ENCODE measurements at regions not wholly inside any gene's neighbourhood (a gene's known extent, or its start where the extent isn't known, plus 50 kb on each side); places are given as distances from the start of the nearest gene placed in this dataset.

DNA sequence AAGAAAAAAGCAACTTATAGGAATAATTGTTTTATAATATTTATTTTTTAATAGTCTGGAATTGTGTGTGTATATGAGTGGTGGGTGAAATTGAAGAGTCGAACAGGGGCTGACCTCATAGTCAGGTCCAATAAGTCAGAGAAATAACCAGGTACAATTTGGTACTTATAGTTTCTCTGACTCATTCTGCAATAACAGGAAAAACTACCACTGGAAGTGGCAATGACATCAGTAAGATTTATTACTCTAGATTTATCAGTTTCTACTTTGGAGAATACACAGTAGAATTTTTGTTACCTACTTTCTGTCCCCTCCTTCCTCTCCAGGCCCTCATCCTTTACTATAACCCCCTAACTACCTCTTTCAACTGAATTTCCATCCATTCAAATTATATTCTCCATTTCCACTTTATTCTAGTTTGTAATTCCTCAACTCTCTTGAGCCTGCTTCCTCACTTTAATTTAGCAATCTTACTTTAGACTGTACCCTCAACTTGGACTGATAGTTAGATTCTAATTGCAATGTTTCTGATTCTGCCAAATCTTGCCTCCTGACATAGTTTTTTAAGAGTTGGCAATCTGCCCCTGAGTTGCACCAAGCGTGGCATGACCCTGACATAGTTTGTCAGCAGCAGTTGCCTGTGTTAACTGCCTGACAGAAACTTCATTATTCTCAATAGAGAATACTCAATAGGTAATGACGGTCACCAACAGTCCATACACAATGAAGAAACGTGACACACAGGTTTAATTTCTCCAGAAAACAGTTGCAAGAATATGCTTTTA, 475.3 kb upstream of the RIOK2 start:
- intact Hi-C loops (cut with DNase I): no loop called here
- WGBS: 74% methylated on average over 4 of the region's 4 CpGs
- H3K9me3 ChIP-seq: no peaks in the 10 kb centered on the region
- no peak overlapping the region for H3K27ac ChIP-seq (replicated peaks in 1 of 4)
- no peaks in the 10 kb centered on the region for H3K27me3 ChIP-seq
- no peak for DNase-seq (ENCODE audit: extremely low spot score)
- no peaks in the 10 kb centered on the region for H3K4me1 ChIP-seq
- no peaks in the 10 kb centered on the region for H3K36me3 ChIP-seq
- H3K4me3 ChIP-seq: no peak overlapping the region
- TF ChIP-seq CTCF (IDR thresholded peaks at IDR 0.05) (no peak), POLR2A (IDR thresholded peaks at IDR 0.05; ENCODE audit: low read depth) (no peak), EP300 (IDR thresholded peaks at IDR 0.05) (no peak), POLR2AphosphoS5 (IDR thresholded peaks at IDR 0.05) (no peak)

DNA sequence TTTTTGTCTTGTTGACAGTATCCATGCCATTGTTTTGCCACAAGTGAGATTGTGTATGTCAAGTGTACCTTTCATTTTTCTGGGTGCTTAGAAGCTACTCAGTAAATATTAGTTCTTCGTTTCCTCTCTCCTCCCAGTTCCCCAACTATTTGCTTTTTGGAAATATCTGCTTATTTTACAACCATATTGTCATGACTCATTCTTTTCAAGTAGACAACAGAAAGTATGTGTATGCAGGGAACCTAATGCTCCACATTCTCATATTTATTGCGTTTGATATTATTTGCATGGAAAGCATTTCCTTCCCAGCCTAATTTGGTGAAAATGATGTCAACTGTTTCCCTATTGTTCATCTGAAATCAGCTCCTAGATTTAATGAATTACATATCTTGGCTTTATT, 483.7 kb upstream of the RIOK2 start:
- 84% methylated on average over 2 of the region's 2 CpGs for WGBS
- H3K27me3 ChIP-seq: no peaks in the 10 kb centered on the region
- H3K4me3 ChIP-seq: no peak overlapping the region
- no peak for DNase-seq (ENCODE audit: extremely low spot score)
- no peaks in the 10 kb centered on the region for H3K36me3 ChIP-seq
- intact Hi-C loops (cut with DNase I): no loop called here
- no peak overlapping the region for H3K27ac ChIP-seq (replicated peaks in 1 of 4)
- no peaks in the 10 kb centered on the region for H3K9me3 ChIP-seq
- TF ChIP-seq POLR2A (IDR thresholded peaks at IDR 0.05; ENCODE audit: low read depth): no peak
- TF ChIP-seq POLR2AphosphoS5 (IDR thresholded peaks at IDR 0.05): no peak
- TF ChIP-seq CTCF (IDR thresholded peaks at IDR 0.05): no peak
- TF ChIP-seq EP300 (IDR thresholded peaks at IDR 0.05): no peak
- no peaks in the 10 kb centered on the region for H3K4me1 ChIP-seq

DNA sequence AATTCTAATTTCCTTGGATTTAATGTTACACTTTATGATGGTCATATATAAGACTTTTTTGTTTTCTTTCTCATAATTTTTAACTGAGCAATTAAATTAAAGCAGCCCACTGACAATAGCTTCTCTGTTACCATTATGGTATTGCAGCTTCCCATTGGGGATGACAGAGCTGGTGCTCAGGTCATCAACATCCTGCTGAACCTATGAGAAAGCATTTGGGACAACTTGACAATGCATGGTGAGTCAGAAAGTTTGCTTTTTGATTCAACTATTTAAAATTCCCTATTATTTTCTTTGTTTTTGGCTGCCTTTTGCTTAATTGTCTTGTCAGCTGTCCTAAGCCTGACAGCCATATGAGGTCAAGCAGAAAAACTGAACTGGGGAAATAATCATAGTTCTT, 487.4 kb upstream of the RIOK2 start:
- no peak for DNase-seq (ENCODE audit: extremely low spot score)
- Histone ChIP-seq H3K4me1 (no peaks in the 10 kb centered on the region), H3K9me3 (no peaks in the 10 kb centered on the region), H3K36me3 (no peaks in the 10 kb centered on the region), H3K27ac (replicated peaks in 1 of 4) (no peak overlapping the region), H3K27me3 (no peaks in the 10 kb centered on the region), H3K4me3 (no peak overlapping the region)
- intact Hi-C loops (cut with DNase I): no loop called here
- TF ChIP-seq CTCF (IDR thresholded peaks at IDR 0.05): no peak
- no peak for TF ChIP-seq EP300 (IDR thresholded peaks at IDR 0.05)
- no peak for TF ChIP-seq POLR2AphosphoS5 (IDR thresholded peaks at IDR 0.05)
- TF ChIP-seq POLR2A (IDR thresholded peaks at IDR 0.05; ENCODE audit: low read depth): no peak

DNA sequence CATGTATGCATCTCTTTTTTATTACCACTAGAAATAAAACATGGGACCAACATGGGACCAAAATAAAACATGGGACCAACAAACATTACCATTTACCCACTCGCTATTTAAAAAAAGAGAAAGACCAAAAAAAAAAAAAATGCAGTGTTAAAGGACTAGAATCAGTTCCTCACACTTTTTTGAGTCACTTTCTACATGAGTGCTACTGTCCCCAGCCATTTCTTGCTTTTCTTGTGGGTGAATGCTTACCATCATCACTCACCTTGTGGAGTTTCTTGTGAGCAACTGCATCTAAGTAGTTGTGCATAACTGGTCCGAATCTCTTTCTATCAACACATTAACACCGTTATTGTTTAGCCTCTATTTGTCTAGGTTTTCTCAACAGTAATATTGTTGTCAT, 493.6 kb upstream of the RIOK2 start:
- TF ChIP-seq POLR2A (IDR thresholded peaks at IDR 0.05; ENCODE audit: low read depth) (no peak), CTCF (IDR thresholded peaks at IDR 0.05) (no peak), EP300 (IDR thresholded peaks at IDR 0.05) (no peak), POLR2AphosphoS5 (IDR thresholded peaks at IDR 0.05) (no peak)
- WGBS: 85% methylated on average over 3 of the region's 3 CpGs
- H3K9me3 ChIP-seq: no peaks in the 10 kb centered on the region
- no peak overlapping the region for H3K4me3 ChIP-seq
- H3K4me1 ChIP-seq: no peaks in the 10 kb centered on the region
- H3K27ac ChIP-seq (replicated peaks in 1 of 4): no peak overlapping the region
- DNase-seq (ENCODE audit: extremely low spot score): no peak
- no peaks in the 10 kb centered on the region for H3K27me3 ChIP-seq
- H3K36me3 ChIP-seq: no peaks in the 10 kb centered on the region
- intact Hi-C loops (cut with DNase I): no loop called here

DNA sequence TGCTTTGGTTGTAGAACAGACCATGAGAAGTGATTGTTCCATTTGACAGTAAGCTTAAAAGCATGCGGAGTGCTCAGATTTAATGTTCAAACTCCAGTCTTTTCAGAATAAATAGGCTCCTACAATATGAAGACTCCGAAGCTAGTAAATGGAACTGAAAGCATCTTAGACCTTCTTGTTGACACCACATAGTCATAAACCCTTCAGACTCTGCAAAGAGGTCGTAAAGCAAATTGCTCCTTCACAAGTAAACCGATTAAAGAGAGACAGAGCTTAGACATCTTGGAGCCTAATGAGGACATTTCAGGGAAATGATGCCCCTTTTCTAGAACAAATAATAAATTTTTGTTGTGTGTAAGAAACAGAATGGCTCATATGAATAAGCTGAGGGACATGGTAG, 511.0 kb upstream of the RIOK2 start:
- intact Hi-C loops (cut with DNase I): no loop called here

More for the DNA sequence above, 511.0 kb upstream of the RIOK2 start:
- H3K27ac ChIP-seq (replicated peaks in 1 of 4): no peak overlapping the region
- H3K4me1 ChIP-seq: no peaks in the 10 kb centered on the region
- H3K4me3 ChIP-seq: no peak overlapping the region
- TF ChIP-seq POLR2AphosphoS5 (IDR thresholded peaks at IDR 0.05) (no peak), POLR2A (IDR thresholded peaks at IDR 0.05; ENCODE audit: low read depth) (no peak), CTCF (IDR thresholded peaks at IDR 0.05) (no peak), EP300 (IDR thresholded peaks at IDR 0.05) (no peak)
- no peaks in the 10 kb centered on the region for H3K9me3 ChIP-seq
- DNase-seq (ENCODE audit: extremely low spot score): no peak
- H3K27me3 ChIP-seq: no peaks in the 10 kb centered on the region
- no peaks in the 10 kb centered on the region for H3K36me3 ChIP-seq
- 88% methylated on average over 4 of the region's 4 CpGs for WGBS
